AG09319 (cell line): ENCODE measurements at regions not wholly inside any gene's neighbourhood (a gene's known extent, or its start where the extent isn't known, plus 50 kb on each side); places are given as distances from the start of the nearest gene placed in this dataset.

Experiments
- DNase-seq: peaks from one replicate; pipeline ENCODE4 v3.0.0-alpha.2; 2010; ENCODE audit warnings: low read depth; ENCODE audit errors: extremely low read depth
- CTCF ChIP-seq: IDR thresholded peaks from 2 replicates; pipeline ENCODE4 v1.5.1; 2011; ENCODE audit warnings: low read depth, mild to moderate bottlenecking, inconsistent platforms, low read length, moderate library complexity

DNA sequence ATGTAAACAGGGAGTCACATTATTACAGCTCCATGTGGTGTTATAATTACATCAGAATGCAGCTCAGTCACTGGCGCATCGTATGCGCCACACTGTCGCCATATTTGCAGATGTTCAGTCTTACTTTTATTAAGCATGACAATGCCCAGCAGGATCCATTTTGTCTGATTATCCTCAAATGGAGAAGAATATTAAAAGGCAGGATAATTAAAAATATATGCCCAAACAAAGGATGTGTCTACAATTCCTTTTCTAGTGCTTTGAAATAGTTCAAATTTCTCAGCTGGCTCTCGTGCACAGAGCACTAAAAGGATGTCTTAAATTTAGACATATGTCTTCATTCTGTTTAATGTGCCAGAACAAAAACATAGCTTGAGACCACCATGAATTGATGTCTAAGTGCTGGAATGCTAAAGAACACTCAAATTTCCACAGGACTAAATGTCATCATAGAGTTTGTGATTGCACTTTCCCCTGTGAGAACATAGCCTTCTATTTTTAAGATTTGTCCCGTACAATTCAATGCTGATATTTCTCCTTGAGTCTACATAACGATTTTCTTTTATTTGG, 168.0 kb downstream of the DKK1 start:
- DNase-seq = no peak
- TF ChIP-seq CTCF = no peak

GRCh38 chr10:52483587-52483986, 169.5 kb downstream of the DKK1 start:
- no peak for DNase-seq
- no peak for TF ChIP-seq CTCF

DNA sequence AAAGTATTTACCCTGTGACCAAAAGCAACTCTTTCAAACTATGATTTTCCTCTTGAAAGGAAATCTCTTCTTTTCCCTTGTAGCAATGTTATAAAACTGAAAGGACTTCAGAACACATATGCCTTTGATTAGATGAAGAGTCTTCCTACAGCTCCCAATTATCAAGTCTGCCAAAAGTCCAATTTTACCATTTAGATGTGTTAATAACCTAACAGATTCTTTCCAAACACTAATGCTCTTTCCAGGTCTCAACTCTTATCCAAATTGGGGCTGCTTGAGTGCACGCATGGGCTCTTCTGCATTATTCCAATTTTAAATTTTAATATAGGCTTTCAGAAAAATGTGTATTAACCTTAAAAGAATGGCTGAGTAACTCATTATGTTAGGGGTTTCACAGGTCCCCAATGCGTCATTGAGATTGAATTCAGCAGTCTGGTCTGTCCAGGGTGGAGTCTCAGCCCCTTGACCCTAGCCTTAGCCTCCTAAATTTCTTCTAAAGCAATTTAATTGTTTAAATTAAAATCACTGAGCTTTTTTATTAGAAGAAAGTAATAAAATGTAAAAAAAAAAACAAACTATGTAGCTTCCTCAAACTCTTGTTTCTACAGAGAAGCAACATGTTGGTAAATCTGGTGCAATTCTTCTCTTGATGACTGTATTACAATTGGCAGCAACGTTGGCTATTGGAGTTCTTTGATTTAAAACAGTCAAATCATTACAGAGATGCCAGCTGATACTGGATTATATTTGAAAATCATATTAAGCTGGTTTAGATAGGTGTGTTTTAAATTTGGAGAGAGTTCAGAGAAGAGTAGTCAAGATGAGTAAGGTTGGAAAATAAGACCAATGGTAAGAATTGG, 170.4 kb downstream of the DKK1 start:
- DNase-seq = no peak
- TF ChIP-seq CTCF = no peak

DNA sequence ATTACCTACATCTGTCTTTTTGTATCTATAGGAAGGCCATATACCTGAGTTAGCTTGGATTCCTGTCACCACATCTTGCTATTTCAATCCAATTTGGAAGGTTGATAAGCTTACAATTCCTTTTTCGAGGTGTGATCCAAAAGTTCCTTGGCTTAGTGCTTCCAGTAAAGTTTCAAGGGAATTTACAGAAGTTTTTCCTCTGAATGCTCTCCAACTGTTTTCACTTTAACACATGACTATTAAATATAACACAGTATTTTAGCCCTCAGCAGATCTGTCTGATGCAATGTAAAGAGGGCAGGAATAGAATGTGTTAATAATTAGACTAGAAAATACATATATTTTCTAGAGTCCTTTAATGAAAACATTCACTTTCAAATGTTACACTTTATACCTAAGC, 171.4 kb downstream of the DKK1 start:
- no peak for DNase-seq
- TF ChIP-seq CTCF = no peak

- DNase-seq = peak; percentile 52
- no peak for TF ChIP-seq CTCF
These were observed 172.9 kb downstream of the DKK1 start for GRCh38 chr10:52486840-52487611.

- peak; percentile 43 for TF ChIP-seq CTCF
- peak; percentile 18 for DNase-seq
These were observed 174.8 kb downstream of the DKK1 start for GRCh38 chr10:52488606-52489485.
